ENCODE measurements at regions not wholly inside any gene's neighbourhood (a gene's known extent, or its start where the extent isn't known, plus 50 kb on each side); places are given as distances from the start of the nearest gene placed in this dataset.

DNA sequence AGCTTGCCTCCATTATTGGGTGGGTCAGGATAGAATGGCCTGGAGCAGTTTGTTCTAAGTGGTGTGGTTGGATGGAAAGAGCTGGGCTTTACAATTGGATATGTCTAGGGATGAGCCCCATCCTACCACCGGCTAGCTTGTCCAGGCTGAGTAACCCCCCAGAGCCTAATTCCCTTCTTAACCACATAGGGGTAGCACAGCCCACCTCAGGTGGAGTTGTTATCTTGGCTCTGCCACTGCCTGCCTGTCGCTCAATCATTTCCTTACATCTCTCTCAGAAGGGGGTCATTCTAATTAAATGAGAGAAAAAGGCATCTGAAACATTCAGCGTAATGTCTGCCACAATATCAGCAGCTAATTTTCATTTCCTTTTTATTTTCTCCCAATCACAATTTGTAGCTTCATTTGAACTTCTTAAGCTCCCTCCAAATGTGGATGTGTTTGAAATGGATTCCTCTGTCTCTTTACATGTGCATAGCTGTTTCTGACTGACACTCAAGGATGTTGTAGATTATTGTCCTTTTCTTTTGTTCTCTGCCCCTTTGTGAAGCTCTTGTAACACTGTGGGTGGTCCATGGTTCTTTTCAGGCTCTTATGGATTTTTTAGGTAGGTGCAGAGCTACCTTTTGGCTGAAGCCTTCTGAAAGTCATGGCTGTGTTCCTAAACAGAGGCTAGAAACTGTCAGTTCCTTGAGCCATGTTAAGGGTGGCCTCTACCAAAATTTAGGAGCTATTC, 383.1 kb upstream of the KLF4 start:
- Histone ChIP-seq H2AFZ (ENCODE audit: low read depth, low read length) (no peak overlapping the region), H3K4me1 (ENCODE audit: insufficient read depth, low read length) (no peaks in the 10 kb centered on the region), H3K27me3 (ENCODE audit: insufficient read depth, low read length) (no peaks in the 10 kb centered on the region), H3K9ac (ENCODE audit: low read length) (no peak overlapping the region), H3K36me3 (ENCODE audit: insufficient read depth, low read length) (no peaks in the 10 kb centered on the region), H4K20me1 (ENCODE audit: insufficient read depth, low read length) (no peaks in the 10 kb centered on the region), H3K9me3 (ENCODE audit: insufficient read depth, low read depth, low read length) (no peaks in the 10 kb centered on the region), H3K27ac (ENCODE audit: low read depth, low read length) (no peak overlapping the region), H3K4me3 (ENCODE audit: insufficient read depth, low read depth, low read length) (no peak overlapping the region), H3K4me2 (ENCODE audit: low read length) (no peak overlapping the region), H3K79me2 (ENCODE audit: insufficient read depth, low read length) (no peaks in the 10 kb centered on the region)
- no peak for FAIRE-seq
- H3K27me3 Mint-ChIP-seq (ENCODE audit: low read depth, unreplicated experiment): peaks cover 16% of the 10 kb centered on the region
- no peak overlapping the region for H3K27ac Mint-ChIP-seq (ENCODE audit: unreplicated experiment)
- no peaks in the 10 kb centered on the region for H3K4me1 Mint-ChIP-seq (ENCODE audit: low read depth, unreplicated experiment)
- DNase-seq (ENCODE audit: low read depth): no peak
- H3K4me3 Mint-ChIP-seq (ENCODE audit: unreplicated experiment): no peak overlapping the region
- TF ChIP-seq EZH2 (IDR thresholded peaks at IDR 0.05; ENCODE audit: insufficient read depth, low read length): no peak
- TF ChIP-seq, protein P1, sequence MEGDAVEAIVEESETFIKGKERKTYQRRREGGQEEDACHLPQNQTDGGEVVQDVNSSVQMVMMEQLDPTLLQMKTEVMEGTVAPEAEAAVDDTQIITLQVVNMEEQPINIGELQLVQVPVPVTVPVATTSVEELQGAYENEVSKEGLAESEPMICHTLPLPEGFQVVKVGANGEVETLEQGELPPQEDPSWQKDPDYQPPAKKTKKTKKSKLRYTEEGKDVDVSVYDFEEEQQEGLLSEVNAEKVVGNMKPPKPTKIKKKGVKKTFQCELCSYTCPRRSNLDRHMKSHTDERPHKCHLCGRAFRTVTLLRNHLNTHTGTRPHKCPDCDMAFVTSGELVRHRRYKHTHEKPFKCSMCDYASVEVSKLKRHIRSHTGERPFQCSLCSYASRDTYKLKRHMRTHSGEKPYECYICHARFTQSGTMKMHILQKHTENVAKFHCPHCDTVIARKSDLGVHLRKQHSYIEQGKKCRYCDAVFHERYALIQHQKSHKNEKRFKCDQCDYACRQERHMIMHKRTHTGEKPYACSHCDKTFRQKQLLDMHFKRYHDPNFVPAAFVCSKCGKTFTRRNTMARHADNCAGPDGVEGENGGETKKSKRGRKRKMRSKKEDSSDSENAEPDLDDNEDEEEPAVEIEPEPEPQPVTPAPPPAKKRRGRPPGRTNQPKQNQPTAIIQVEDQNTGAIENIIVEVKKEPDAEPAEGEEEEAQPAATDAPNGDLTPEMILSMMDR (IDR thresholded peaks at IDR 0.05; ENCODE audit: insufficient read depth, low read depth, low read length): no peak
- H3K36me3 Mint-ChIP-seq (ENCODE audit: low read depth, unreplicated experiment): no peaks in the 10 kb centered on the region
- H3K9me3 Mint-ChIP-seq (ENCODE audit: unreplicated experiment): peaks cover 1% of the 10 kb centered on the region

DNA sequence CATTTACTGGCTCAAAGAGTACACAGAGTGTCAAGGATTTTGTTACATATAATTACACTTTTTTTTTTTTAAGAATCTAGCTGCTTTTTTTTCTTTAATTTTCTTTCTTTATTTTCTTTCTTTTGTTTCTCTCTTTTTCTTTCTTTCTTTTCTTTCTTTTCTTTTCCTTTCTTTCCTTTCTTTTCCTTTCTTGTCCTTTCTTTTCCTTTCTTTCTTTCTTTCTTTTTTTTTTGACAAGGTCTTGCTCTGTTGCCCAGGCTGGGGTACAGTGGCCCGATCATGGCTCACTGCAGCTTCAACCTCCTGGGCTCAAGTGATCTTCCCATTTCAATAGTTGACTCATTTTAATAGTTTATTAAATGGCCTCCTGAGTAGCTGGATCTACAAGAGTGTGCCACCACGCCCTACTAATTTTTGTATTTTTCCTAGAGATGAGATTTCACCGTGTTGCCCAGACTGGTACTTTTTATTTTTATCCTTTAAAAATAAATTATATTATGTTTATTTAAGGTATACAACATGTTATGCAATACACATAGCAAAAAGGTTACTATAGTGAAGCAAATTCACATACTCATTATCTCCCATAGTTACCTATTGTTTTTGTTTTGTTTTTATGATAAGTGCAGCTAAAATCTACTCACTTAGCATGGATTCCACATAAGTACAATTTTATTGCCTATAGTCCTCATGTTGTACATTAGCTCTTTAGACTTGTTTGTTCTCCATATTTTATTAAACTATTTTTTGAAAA, 381.5 kb upstream of the KLF4 start:
- no peaks in the 10 kb centered on the region for H3K36me3 ChIP-seq (ENCODE audit: insufficient read depth, low read length)
- H3K27ac ChIP-seq (ENCODE audit: low read depth, low read length): no peak overlapping the region
- Mint-ChIP-seq H3K36me3 (ENCODE audit: low read depth, unreplicated experiment) (no peaks in the 10 kb centered on the region), H3K4me3 (ENCODE audit: unreplicated experiment) (no peak overlapping the region), H3K9me3 (ENCODE audit: unreplicated experiment) (peaks cover 1% of the 10 kb centered on the region), H3K27me3 (ENCODE audit: low read depth, unreplicated experiment) (peaks cover 17% of the 10 kb centered on the region), H3K4me1 (ENCODE audit: low read depth, unreplicated experiment) (no peaks in the 10 kb centered on the region), H3K27ac (ENCODE audit: unreplicated experiment) (no peak overlapping the region)
- no peaks in the 10 kb centered on the region for H3K9me3 ChIP-seq (ENCODE audit: insufficient read depth, low read depth, low read length)
- H3K27me3 ChIP-seq (ENCODE audit: insufficient read depth, low read length): no peaks in the 10 kb centered on the region
- no peaks in the 10 kb centered on the region for H3K4me1 ChIP-seq (ENCODE audit: insufficient read depth, low read length)
- no peak for FAIRE-seq
- no peak overlapping the region for H3K4me3 ChIP-seq (ENCODE audit: insufficient read depth, low read depth, low read length)
- H4K20me1 ChIP-seq (ENCODE audit: insufficient read depth, low read length): no peaks in the 10 kb centered on the region
- DNase-seq (ENCODE audit: low read depth): no peak
- H2AFZ ChIP-seq (ENCODE audit: low read depth, low read length): no peak overlapping the region
- no peaks in the 10 kb centered on the region for H3K79me2 ChIP-seq (ENCODE audit: insufficient read depth, low read length)
- no peak overlapping the region for H3K9ac ChIP-seq (ENCODE audit: low read length)
- H3K4me2 ChIP-seq (ENCODE audit: low read length): no peak overlapping the region
- TF ChIP-seq EZH2 (IDR thresholded peaks at IDR 0.05; ENCODE audit: insufficient read depth, low read length): no peak
- TF ChIP-seq, protein P1 (IDR thresholded peaks at IDR 0.05; ENCODE audit: insufficient read depth, low read depth, low read length): no peak

DNA sequence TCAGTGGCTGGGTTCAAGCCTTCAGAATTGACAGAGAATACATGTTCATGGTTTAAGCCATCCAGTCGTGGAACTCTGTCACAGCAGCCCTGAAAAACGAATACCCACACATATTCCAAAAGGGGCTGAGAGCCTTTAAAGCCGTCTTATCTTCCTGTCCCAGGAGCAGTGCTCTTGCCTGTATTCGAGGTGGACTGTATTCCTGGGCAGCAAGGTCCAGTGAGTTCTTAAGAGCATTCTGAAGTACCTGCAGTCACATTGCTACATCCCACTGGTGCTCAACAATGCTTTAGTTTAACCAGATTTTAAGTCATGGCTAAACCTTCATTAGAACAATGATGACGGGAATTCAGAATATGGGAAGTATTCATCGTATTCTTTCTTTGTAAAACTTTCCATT, 380.7 kb upstream of the KLF4 start:
- no peaks in the 10 kb centered on the region for H4K20me1 ChIP-seq (ENCODE audit: insufficient read depth, low read length)
- Mint-ChIP-seq H3K27ac (ENCODE audit: unreplicated experiment) (no peak overlapping the region), H3K4me1 (ENCODE audit: low read depth, unreplicated experiment) (no peaks in the 10 kb centered on the region), H3K9me3 (ENCODE audit: unreplicated experiment) (peaks cover 1% of the 10 kb centered on the region), H3K36me3 (ENCODE audit: low read depth, unreplicated experiment) (no peaks in the 10 kb centered on the region), H3K27me3 (ENCODE audit: low read depth, unreplicated experiment) (peaks cover 17% of the 10 kb centered on the region), H3K4me3 (ENCODE audit: unreplicated experiment) (no peak overlapping the region)
- TF ChIP-seq EZH2 (IDR thresholded peaks at IDR 0.05; ENCODE audit: insufficient read depth, low read length): no peak
- FAIRE-seq (no peak), DNase-seq (ENCODE audit: low read depth) (no peak)
- H3K4me1 ChIP-seq (ENCODE audit: insufficient read depth, low read length): no peaks in the 10 kb centered on the region
- no peaks in the 10 kb centered on the region for H3K36me3 ChIP-seq (ENCODE audit: insufficient read depth, low read length)
- no peaks in the 10 kb centered on the region for H3K9me3 ChIP-seq (ENCODE audit: insufficient read depth, low read depth, low read length)
- no peak overlapping the region for H2AFZ ChIP-seq (ENCODE audit: low read depth, low read length)
- no peaks in the 10 kb centered on the region for H3K27me3 ChIP-seq (ENCODE audit: insufficient read depth, low read length)
- H3K4me2 ChIP-seq (ENCODE audit: low read length): no peak overlapping the region
- H3K4me3 ChIP-seq (ENCODE audit: insufficient read depth, low read depth, low read length): no peak overlapping the region
- no peak overlapping the region for H3K9ac ChIP-seq (ENCODE audit: low read length)
- no peak overlapping the region for H3K27ac ChIP-seq (ENCODE audit: low read depth, low read length)
- no peaks in the 10 kb centered on the region for H3K79me2 ChIP-seq (ENCODE audit: insufficient read depth, low read length)

Data from astrocyte (in vitro differentiated cells and primary cell).